Endodermal cell (in vitro differentiated cells): ENCODE measurements at regions not wholly inside any gene's neighbourhood (a gene's known extent, or its start where the extent isn't known, plus 50 kb on each side); places are given as distances from the start of the nearest gene placed in this dataset.

Experiments used
- DNase-seq: peaks from one replicate; pipeline ENCODE4 v3.0.0-alpha.2; 2017
- H3K27ac ChIP-seq: 2 replicates; pipeline ENCODE4 v1.5.1; 2013; ENCODE audit warnings: mild to moderate bottlenecking, low read depth, low read length, moderate library complexity
- H3K27me3 ChIP-seq: 2 replicates; pipeline ENCODE4 v1.6.1; 2013; ENCODE audit warnings: mild to moderate bottlenecking, low read length, moderate library complexity; ENCODE audit not compliant: insufficient read depth, control insufficient read depth, poor library complexity, severe bottlenecking
- H3K36me3 ChIP-seq: 2 replicates; pipeline ENCODE4 v1.7.0; 2013; ENCODE audit warnings: mild to moderate bottlenecking, low read length, moderate library complexity; ENCODE audit not compliant: control insufficient read depth, insufficient read depth
- H3K4me1 ChIP-seq: one replicate; pipeline ENCODE4 v1.7.0; 2013; ENCODE audit warnings: low read length; ENCODE audit not compliant: control insufficient read depth, insufficient read depth
- H3K4me3 ChIP-seq: 2 replicates; pipeline ENCODE4 v1.5.1; 2013; ENCODE audit warnings: mild to moderate bottlenecking, low read length, moderate library complexity
- H3K9ac ChIP-seq: 2 replicates; pipeline ENCODE4 v1.6.1; 2013; ENCODE audit warnings: mild to moderate bottlenecking, low read length, moderate library complexity; ENCODE audit not compliant: poor library complexity, severe bottlenecking; ENCODE audit errors: extremely low read depth
- H3K9me3 ChIP-seq: 2 replicates; pipeline ENCODE4 v1.6.1; 2013; ENCODE audit warnings: mild to moderate bottlenecking, low read length, moderate library complexity; ENCODE audit not compliant: control insufficient read depth
- H3K27ac Mint-ChIP-seq: 2 replicates; pipeline ENCODE4 v1.8.0; 2020; ENCODE audit warnings: mixed read lengths
- H3K27me3 Mint-ChIP-seq: 2 replicates; pipeline ENCODE4 v1.8.0; 2021; ENCODE audit warnings: mild to moderate bottlenecking, mixed read lengths; ENCODE audit not compliant: insufficient read depth
- H3K36me3 Mint-ChIP-seq: 2 replicates; pipeline ENCODE4 v1.8.0; 2020; ENCODE audit warnings: low read depth, mixed read lengths
- H3K4me1 Mint-ChIP-seq: 2 replicates; pipeline ENCODE4 v1.8.0; 2020; ENCODE audit warnings: mixed read lengths
- H3K4me3 Mint-ChIP-seq: 2 replicates; pipeline ENCODE4 v1.8.0; 2020; ENCODE audit warnings: mild to moderate bottlenecking, moderate library complexity, mixed read lengths
- H3K9me3 Mint-ChIP-seq: 2 replicates; pipeline ENCODE4 v1.8.0; 2020; ENCODE audit warnings: mild to moderate bottlenecking, mixed read lengths
- WGBS, 2 experiments: methylation state at CpG; one replicate each; pipeline versions ENCODE4 v1.1.5 to v1.1.7; 2013; ENCODE audit warnings: missing lambda C conversion rate in 2 of 2, mixed read lengths in 1 of 2; ENCODE audit not compliant: insufficient coverage in 1 of 2, insufficient read length in 1 of 2; 5-methylcytosine and 5-hydroxymethylcytosine counted together
- TF ChIP-seq, protein P1 (sequence below): fragments of 200-600 bp; sonication (generic); conservative IDR thresholded peaks from 2 replicates; pipeline ENCODE4 v1.5.0; 2021; ENCODE audit warnings: antibody characterized with exemption, mild to moderate bottlenecking

DNA sequence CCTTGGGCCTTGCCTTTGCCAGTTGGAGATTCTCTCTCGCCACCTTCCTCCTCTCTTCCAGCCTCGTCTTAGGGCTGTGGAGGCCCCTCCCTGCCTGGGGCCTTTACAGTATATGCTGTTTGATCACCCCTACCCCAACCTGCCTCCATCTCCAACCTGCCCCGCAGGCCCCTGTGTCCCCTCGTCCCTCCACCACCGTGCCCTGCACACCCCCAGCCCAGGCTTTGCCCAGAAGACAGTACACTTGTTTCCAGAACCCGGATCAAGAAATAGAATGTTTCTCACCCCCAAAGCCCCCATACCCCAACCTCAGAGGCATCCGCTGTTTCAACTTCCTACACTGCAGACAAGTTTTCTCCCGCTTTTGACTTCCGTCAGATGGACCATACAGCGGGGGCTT lies 202.3 kb upstream of the C14orf180 start:
- Mint-ChIP-seq H3K27ac (no peak overlapping the region), H3K9me3 (peaks cover 10% of the 10 kb centered on the region), H3K36me3 (no peaks in the 10 kb centered on the region), H3K27me3 (peaks cover 10% of the 10 kb centered on the region), H3K4me3 (no peak overlapping the region), H3K4me1 (no peaks in the 10 kb centered on the region)
- Histone ChIP-seq H3K27ac (no peak overlapping the region), H3K27me3 (no peaks in the 10 kb centered on the region), H3K9me3 (peaks cover 8% of the 10 kb centered on the region), H3K4me3 (no peak overlapping the region), H3K4me1 (no peaks in the 10 kb centered on the region), H3K36me3 (no peaks in the 10 kb centered on the region), H3K9ac (no peak overlapping the region)
- TF ChIP-seq, protein P1, sequence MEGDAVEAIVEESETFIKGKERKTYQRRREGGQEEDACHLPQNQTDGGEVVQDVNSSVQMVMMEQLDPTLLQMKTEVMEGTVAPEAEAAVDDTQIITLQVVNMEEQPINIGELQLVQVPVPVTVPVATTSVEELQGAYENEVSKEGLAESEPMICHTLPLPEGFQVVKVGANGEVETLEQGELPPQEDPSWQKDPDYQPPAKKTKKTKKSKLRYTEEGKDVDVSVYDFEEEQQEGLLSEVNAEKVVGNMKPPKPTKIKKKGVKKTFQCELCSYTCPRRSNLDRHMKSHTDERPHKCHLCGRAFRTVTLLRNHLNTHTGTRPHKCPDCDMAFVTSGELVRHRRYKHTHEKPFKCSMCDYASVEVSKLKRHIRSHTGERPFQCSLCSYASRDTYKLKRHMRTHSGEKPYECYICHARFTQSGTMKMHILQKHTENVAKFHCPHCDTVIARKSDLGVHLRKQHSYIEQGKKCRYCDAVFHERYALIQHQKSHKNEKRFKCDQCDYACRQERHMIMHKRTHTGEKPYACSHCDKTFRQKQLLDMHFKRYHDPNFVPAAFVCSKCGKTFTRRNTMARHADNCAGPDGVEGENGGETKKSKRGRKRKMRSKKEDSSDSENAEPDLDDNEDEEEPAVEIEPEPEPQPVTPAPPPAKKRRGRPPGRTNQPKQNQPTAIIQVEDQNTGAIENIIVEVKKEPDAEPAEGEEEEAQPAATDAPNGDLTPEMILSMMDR = no peak
- no peak for DNase-seq
- 90 to 94% methylated on average over 5 to 10 of the region's 10 CpGs for WGBS, 2 experiments

DNA sequence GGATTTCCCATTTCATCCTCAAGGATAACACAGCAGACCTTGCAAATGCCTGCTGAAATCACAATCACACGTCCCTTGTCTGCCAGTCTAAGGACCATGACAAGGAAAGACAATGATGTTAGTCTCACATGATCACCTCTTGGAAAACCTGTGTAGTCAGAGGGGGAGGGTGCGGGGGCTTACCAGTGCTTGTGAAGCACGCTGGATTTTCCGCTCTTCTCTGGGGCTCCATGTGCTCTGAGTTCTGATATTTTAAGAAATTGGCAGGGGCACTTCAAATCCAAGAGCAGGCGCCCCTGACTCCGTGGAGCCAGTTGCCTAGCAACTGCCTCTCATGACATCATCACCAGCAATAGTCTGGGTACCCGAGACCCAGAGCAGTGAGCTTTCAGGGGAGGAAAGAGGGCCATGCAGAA lies 200.9 kb upstream of the C14orf180 start:
- no peak overlapping the region for H3K4me3 ChIP-seq
- H3K4me3 Mint-ChIP-seq = no peak overlapping the region
- H3K36me3 Mint-ChIP-seq = no peaks in the 10 kb centered on the region
- no peak overlapping the region for H3K27ac Mint-ChIP-seq
- no peaks in the 10 kb centered on the region for H3K27me3 ChIP-seq
- no peaks in the 10 kb centered on the region for H3K36me3 ChIP-seq
- WGBS, 2 experiments = 83 to 89% methylated on average over 2 to 7 of the region's 7 CpGs
- peaks cover 8% of the 10 kb centered on the region for H3K9me3 ChIP-seq
- TF ChIP-seq, protein P1 = no peak
- no peaks in the 10 kb centered on the region for H3K4me1 ChIP-seq
- H3K27ac ChIP-seq = no peak overlapping the region
- no peak overlapping the region for H3K9ac ChIP-seq
- H3K4me1 Mint-ChIP-seq = peaks cover 2% of the 10 kb centered on the region
- peaks cover 10% of the 10 kb centered on the region for H3K9me3 Mint-ChIP-seq
- DNase-seq = no peak
- H3K27me3 Mint-ChIP-seq = peaks cover 10% of the 10 kb centered on the region

DNA sequence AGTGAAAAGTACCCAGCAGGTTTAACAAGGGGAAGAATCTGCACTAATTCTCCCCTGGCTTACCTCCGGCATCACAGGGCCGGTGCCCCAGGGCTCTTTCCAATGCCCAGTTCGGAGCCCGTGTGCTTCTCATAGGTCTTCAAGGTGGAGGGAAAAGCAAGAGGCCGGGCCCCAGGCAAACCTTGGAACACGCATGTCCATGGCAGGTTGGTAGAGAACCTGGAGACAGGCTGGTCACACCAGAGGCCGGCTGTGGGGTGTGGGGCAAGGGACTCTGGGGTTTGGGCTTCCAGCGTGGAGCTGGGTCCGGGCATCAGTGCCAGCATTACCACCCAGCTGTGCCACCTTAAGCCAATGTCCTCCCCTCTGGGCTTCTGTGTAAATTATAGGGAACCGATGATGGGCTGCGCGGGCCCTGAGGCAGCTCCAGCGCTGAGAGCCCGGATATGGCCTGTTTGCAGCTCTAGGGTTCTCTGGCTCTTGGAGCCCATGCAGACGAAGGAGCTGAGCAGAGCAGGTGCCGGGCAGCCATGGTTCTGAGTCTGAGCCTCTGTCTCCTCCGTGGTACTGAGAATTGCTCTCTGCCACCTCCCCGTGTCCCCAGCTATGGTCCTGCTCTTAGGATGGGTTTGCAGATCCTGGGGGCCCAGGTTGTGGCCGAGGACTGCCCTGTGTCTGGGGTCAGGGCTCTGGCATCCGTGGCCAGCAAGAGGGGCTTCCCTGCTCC lies 197.0 kb upstream of the C14orf180 start:
- peaks cover 17% of the 10 kb centered on the region for H3K4me1 Mint-ChIP-seq
- Histone ChIP-seq H3K4me1 (no peaks in the 10 kb centered on the region), H3K27ac (no peak overlapping the region), H3K4me3 (no peak overlapping the region), H3K9ac (no peak overlapping the region), H3K9me3 (peaks cover 8% of the 10 kb centered on the region), H3K27me3 (no peaks in the 10 kb centered on the region), H3K36me3 (no peaks in the 10 kb centered on the region)
- peaks cover 10% of the 10 kb centered on the region for H3K9me3 Mint-ChIP-seq
- no peaks in the 10 kb centered on the region for H3K36me3 Mint-ChIP-seq
- TF ChIP-seq, protein P1 = no peak
- no peak overlapping the region for H3K4me3 Mint-ChIP-seq
- 87 to 89% methylated on average over 17 to 20 of the region's 20 CpGs for WGBS, 2 experiments
- DNase-seq = no peak
- H3K27me3 Mint-ChIP-seq = peaks cover 10% of the 10 kb centered on the region
- no peak overlapping the region for H3K27ac Mint-ChIP-seq
